Bronchial epithelial cell (primary cell): ENCODE measurements at regions not wholly inside any gene's neighbourhood (a gene's known extent, or its start where the extent isn't known, plus 50 kb on each side); places are given as distances from the start of the nearest gene placed in this dataset.
"Not testable (repeated sequence)": the region's sequence is repeated elsewhere in the genome, so short reads cannot be mapped to it uniquely, and the experiment has no call there.

Source experiments
- DNase-seq: peaks from one replicate; pipeline ENCODE4 v3.0.0-alpha.2; 2010; ENCODE audit warnings: low read depth
- FAIRE-seq: peaks from 2 replicates; lab custom pipeline; 2011; peaks lifted over from hg19 to GRCh38; lab: Jason Lieb, UNC
- H3K27me3 ChIP-seq: 2 replicates; pipeline ENCODE4 v1.5.1; 2011; ENCODE audit warnings: low read length; ENCODE audit not compliant: control insufficient read depth, insufficient read depth
- H3K36me3 ChIP-seq: 2 replicates; pipeline ENCODE4 v1.5.1; 2011; ENCODE audit warnings: low read length; ENCODE audit not compliant: control insufficient read depth, insufficient read depth
- H3K4me3 ChIP-seq: 2 replicates; pipeline ENCODE4 v1.5.1; 2011; ENCODE audit warnings: mild to moderate bottlenecking, low read depth, low read length, control low read depth
- TF ChIP-seq, protein P1 (sequence below): IDR thresholded peaks from 2 replicates; pipeline ENCODE4 v1.5.1; 2011; ENCODE audit warnings: mild to moderate bottlenecking, moderate library complexity, low read length, control low read depth, inconsistent platforms; ENCODE audit not compliant: insufficient read depth, severe bottlenecking

- Histone ChIP-seq H3K4me3 (no peak overlapping the region), H3K27me3 (no peaks in the 10 kb centered on the region), H3K36me3 (no peaks in the 10 kb centered on the region)
- TF ChIP-seq, protein P1, sequence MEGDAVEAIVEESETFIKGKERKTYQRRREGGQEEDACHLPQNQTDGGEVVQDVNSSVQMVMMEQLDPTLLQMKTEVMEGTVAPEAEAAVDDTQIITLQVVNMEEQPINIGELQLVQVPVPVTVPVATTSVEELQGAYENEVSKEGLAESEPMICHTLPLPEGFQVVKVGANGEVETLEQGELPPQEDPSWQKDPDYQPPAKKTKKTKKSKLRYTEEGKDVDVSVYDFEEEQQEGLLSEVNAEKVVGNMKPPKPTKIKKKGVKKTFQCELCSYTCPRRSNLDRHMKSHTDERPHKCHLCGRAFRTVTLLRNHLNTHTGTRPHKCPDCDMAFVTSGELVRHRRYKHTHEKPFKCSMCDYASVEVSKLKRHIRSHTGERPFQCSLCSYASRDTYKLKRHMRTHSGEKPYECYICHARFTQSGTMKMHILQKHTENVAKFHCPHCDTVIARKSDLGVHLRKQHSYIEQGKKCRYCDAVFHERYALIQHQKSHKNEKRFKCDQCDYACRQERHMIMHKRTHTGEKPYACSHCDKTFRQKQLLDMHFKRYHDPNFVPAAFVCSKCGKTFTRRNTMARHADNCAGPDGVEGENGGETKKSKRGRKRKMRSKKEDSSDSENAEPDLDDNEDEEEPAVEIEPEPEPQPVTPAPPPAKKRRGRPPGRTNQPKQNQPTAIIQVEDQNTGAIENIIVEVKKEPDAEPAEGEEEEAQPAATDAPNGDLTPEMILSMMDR: no peak
- DNase-seq: no peak
- no peak for FAIRE-seq
Observed at GRCh38 chr4:62622089-62622488, 1422.0 kb downstream of the ADGRL3 start.

DNA sequence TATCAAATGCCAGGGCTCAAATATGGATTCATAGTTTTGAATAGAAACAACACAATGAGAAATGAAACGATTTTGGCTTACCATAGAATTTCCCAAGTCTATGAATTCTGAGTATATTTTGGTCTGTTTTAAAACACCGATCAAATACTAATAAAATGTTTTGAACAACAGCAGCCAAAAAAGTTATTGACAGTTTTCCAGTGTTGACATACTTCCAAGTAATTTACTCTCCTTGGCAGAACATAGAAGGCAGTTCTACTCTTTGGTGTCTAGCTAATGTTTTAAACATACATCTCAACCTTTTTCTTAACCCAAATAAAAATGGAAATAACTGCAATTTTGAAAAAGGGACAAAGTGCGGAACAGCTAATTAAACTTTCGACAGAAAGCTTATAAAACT is 1419.8 kb downstream of the ADGRL3 start:
- DNase-seq (no peak), FAIRE-seq (no peak)
- Histone ChIP-seq H3K36me3 (no peaks in the 10 kb centered on the region), H3K27me3 (no peaks in the 10 kb centered on the region), H3K4me3 (no peak overlapping the region)
- TF ChIP-seq, protein P1: no peak

DNA sequence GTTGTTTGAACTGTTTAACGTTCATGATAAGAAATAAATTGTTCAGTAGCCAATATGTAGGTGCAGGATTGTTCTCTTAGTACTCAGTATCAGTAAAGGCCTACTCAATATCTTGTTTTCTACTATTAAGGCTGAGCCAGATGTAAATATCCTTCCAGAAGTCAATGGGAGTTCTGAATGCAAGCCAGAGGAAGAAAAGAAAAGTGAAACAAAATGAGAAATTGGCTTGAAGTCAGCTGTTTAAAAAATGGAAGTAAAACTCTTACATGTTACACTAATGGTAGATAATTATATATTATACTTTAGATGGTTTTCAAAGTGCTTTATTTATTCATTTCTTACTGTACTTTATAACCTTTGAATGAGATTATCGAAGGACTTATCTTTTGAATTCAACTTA is 1417.9 kb downstream of the ADGRL3 start:
- Histone ChIP-seq H3K36me3 (no peaks in the 10 kb centered on the region), H3K4me3 (no peak overlapping the region), H3K27me3 (no peaks in the 10 kb centered on the region)
- FAIRE-seq: no peak
- TF ChIP-seq, protein P1: no peak
- DNase-seq: no peak

DNA sequence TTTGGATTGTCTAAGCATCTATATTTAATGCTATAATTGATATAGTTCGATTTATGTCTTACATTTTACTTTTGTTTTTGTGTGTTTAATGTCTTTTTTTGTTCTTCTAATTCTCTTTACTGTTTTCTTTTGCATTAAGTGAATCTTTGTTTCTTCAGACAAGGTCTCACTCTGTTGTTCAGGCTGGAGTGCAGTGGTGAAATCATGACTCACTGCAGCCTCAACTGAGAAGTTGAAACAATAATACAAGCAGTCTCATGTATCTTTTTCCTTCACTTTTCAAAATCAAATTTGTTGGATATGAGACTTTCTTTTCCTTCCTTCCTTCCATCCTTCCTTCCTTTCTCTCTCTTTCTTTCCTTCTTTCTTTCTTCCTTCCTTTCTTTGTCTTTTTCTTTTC is 1401.6 kb downstream of the ADGRL3 start:
- Histone ChIP-seq H3K27me3 (no peaks in the 10 kb centered on the region), H3K4me3 (no peak overlapping the region), H3K36me3 (no peaks in the 10 kb centered on the region)
- TF ChIP-seq, protein P1: no peak
- no peak for FAIRE-seq
- DNase-seq: no peak

DNA sequence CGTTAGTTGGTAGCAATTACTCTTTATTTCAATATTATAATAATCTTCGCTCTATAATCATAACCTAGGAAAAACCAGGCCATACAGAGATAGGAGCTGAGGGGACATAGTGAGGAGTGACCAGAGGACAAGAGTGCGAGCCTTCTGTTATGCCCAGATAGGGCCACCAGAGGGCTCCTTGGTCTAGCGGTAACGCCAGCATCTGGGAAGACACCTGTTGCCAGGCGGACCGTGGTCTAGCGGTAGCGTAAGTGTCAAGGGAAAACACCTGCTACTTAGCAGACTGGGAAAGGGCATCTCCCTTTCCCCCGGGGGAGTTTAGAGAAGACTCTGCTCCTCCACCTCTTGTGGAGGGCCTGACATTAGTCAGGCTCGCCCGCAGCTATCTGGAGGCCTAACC is 1395.1 kb downstream of the ADGRL3 start:
- H3K27me3 ChIP-seq, H3K36me3 ChIP-seq, H3K4me3 ChIP-seq, FAIRE-seq, DNase-seq: not testable (repeated sequence)

DNA sequence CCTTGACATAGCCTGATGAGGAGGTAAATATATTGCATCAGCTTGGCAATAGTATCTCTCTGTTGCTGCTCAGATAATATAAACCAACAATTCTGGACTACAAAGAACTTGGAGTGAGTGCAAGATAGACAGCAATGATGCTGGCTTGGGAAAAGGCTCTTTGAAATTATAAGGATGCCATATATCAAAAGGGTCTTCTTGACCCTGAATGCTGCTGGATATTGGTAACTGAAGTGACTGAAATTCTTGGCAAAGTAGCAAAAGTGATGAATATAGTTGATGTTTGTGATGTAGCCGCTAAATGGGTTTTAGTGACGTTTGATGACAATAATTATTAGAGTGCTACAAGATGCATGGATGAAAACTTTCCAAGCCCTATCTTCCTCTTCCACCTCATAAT is 1391.6 kb downstream of the ADGRL3 start:
- H3K4me3 ChIP-seq: no peak overlapping the region
- no peaks in the 10 kb centered on the region for H3K27me3 ChIP-seq
- TF ChIP-seq, protein P1: no peak
- H3K36me3 ChIP-seq: no peaks in the 10 kb centered on the region
- FAIRE-seq (no peak), DNase-seq (no peak)
